AG04450 (cell line): ENCODE measurements at regions not wholly inside any gene's neighbourhood (a gene's known extent, or its start where the extent isn't known, plus 50 kb on each side); places are given as distances from the start of the nearest gene placed in this dataset.

Experiments used
- CTCF ChIA-PET: fragments of 300-600, 350-600 bp; formaldehyde crosslinking; extraction: SDS; loops from one replicate; lab custom pipeline; 2022; ENCODE audit warnings: antibody characterized with exemption, inconsistent platforms; lab: Charles Lee
- POLR2A ChIA-PET: fragments of 350-600 bp; formaldehyde crosslinking; extraction: SDS; loops from one replicate; lab custom pipeline; 2021; ENCODE audit warnings: antibody characterized with exemption, inconsistent platforms; lab: Yijun Ruan, JAX
- DNase-seq: peaks from one replicate; pipeline ENCODE4 v3.0.0-alpha.2; 2011; ENCODE audit warnings: low read depth, low spot score
- H3K27ac ChIP-seq: one replicate; pipeline ENCODE4 v1.5.1; 2012; ENCODE audit warnings: low read depth, low read length, control low read depth
- H3K27me3 ChIP-seq: one replicate; pipeline ENCODE4 v1.6.0; 2012; ENCODE audit warnings: low read length; ENCODE audit not compliant: control insufficient read depth, insufficient read depth
- H3K4me3 ChIP-seq: 2 replicates; pipeline ENCODE4 v1.5.1; 2011; ENCODE audit warnings: mild to moderate bottlenecking, low read depth, low read length, control low read depth
- H3K9me3 ChIP-seq: 2 replicates; pipeline ENCODE4 v1.5.1; 2012; ENCODE audit warnings: low read length; ENCODE audit not compliant: control insufficient read depth, insufficient read depth
- CTCF ChIP-seq: IDR thresholded peaks from 2 replicates; pipeline ENCODE4 v1.5.1; 2011; ENCODE audit warnings: low read depth, low read length, control low read depth, inconsistent platforms

GRCh38 chr2:18304849-18305248 is 255.6 kb downstream of the RDH14 start:
- no peak for TF ChIP-seq CTCF
- H3K9me3 ChIP-seq, result no peaks in the 10 kb centered on the region
- H3K27ac ChIP-seq, result no peak overlapping the region
- POLR2A ChIA-PET, result no interaction called here
- DNase-seq, result no peak
- no peaks in the 10 kb centered on the region for H3K27me3 ChIP-seq
- CTCF ChIA-PET, result no interaction called here
- H3K4me3 ChIP-seq, result no peak overlapping the region

GRCh38 chr2:18301421-18302139 is 258.9 kb downstream of the RDH14 start:
- no peaks in the 10 kb centered on the region for H3K27me3 ChIP-seq
- DNase-seq, result no peak
- H3K27ac ChIP-seq, result no peak overlapping the region
- ChIA-PET CTCF (no interaction called here), POLR2A (no interaction called here)
- H3K9me3 ChIP-seq, result no peaks in the 10 kb centered on the region
- H3K4me3 ChIP-seq, result no peak overlapping the region
- TF ChIP-seq CTCF, result no peak

GRCh38 chr2:18299423-18300212 is 260.8 kb downstream of the RDH14 start:
- Histone ChIP-seq H3K4me3 (no peak overlapping the region), H3K9me3 (no peaks in the 10 kb centered on the region), H3K27me3 (no peaks in the 10 kb centered on the region), H3K27ac (no peak overlapping the region)
- peak; percentile 68 for DNase-seq
- no peak for TF ChIP-seq CTCF
- ChIA-PET POLR2A (no interaction called here), CTCF (no interaction called here)

GRCh38 chr2:18297534-18298058 is 262.9 kb downstream of the RDH14 start:
- TF ChIP-seq CTCF, result no peak
- H3K27me3 ChIP-seq, result no peaks in the 10 kb centered on the region
- CTCF ChIA-PET, result no interaction called here
- no peak overlapping the region for H3K4me3 ChIP-seq
- H3K27ac ChIP-seq, result no peak overlapping the region
- no peak for DNase-seq
- H3K9me3 ChIP-seq, result no peaks in the 10 kb centered on the region
- POLR2A ChIA-PET, result no interaction called here

- Histone ChIP-seq H3K9me3 (no peaks in the 10 kb centered on the region), H3K4me3 (no peak overlapping the region), H3K27ac (no peak overlapping the region), H3K27me3 (no peaks in the 10 kb centered on the region)
- no peak for TF ChIP-seq CTCF
- DNase-seq, result no peak
- CTCF ChIA-PET, result interaction anchor here (0.9 to 1.4 kb wide), 2 partner anchors 24 to 87 kb away, joined by 3 read pairs; no protein-coding TSS in a partner anchor
- POLR2A ChIA-PET, result no interaction called here
Measured at GRCh38 chr2:18290386-18290785, 270.1 kb downstream of the RDH14 start.
